ENCODE measurements at regions not wholly inside any gene's neighbourhood (a gene's known extent, or its start where the extent isn't known, plus 50 kb on each side); places are given as distances from the start of the nearest gene placed in this dataset.

GRCh38 chr5:16992006-16992405 lies 55.9 kb upstream of the MYO10 start:
- no peak for TF ChIP-seq RAD21 (IDR thresholded peaks at IDR 0.05 in 1 of 2, conservative IDR thresholded peaks at IDR 0.05 in 1 of 2; ENCODE audit: low read depth in 2 of 2, low read length in 2 of 2)
- TF ChIP-seq, protein P1, sequence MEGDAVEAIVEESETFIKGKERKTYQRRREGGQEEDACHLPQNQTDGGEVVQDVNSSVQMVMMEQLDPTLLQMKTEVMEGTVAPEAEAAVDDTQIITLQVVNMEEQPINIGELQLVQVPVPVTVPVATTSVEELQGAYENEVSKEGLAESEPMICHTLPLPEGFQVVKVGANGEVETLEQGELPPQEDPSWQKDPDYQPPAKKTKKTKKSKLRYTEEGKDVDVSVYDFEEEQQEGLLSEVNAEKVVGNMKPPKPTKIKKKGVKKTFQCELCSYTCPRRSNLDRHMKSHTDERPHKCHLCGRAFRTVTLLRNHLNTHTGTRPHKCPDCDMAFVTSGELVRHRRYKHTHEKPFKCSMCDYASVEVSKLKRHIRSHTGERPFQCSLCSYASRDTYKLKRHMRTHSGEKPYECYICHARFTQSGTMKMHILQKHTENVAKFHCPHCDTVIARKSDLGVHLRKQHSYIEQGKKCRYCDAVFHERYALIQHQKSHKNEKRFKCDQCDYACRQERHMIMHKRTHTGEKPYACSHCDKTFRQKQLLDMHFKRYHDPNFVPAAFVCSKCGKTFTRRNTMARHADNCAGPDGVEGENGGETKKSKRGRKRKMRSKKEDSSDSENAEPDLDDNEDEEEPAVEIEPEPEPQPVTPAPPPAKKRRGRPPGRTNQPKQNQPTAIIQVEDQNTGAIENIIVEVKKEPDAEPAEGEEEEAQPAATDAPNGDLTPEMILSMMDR (IDR thresholded peaks at IDR 0.05; ENCODE audit: control extremely low read depth in 1 of 3, insufficient read depth in 1 of 3, low read depth in 1 of 3, low read length in 3 of 3) = no peak
- no peak for TF ChIP-seq CREB1 (IDR thresholded peaks at IDR 0.05)
- TF ChIP-seq SP1 (IDR thresholded peaks at IDR 0.05; ENCODE audit: low read depth, low read length) = no peak
- TF ChIP-seq MAX (IDR thresholded peaks at IDR 0.05) = no peak
- no peak for TF ChIP-seq RFX5 (IDR thresholded peaks at IDR 0.05; ENCODE audit: borderline replicate concordance, low read depth, low read length)
- TF ChIP-seq HDAC2 (IDR thresholded peaks at IDR 0.05; ENCODE audit: borderline replicate concordance in 1 of 2, low read depth in 2 of 2, low read length in 2 of 2) = no peak
- TF ChIP-seq ATF3 (IDR thresholded peaks at IDR 0.05; ENCODE audit: insufficient read depth, low read depth, low read length) = no peak

All from H1 (cell line).